Muscle of back (tissue), 3 donors: ENCODE measurements at regions not wholly inside any gene's neighbourhood (a gene's known extent, or its start where the extent isn't known, plus 50 kb on each side); places are given as distances from the start of the nearest gene placed in this dataset.

Source experiments
- DNase-seq, 3 donors: peaks; one replicate each; pipeline versions ENCODE4 v3.0.0 to v3.0.0-alpha.2; 2013

DNA sequence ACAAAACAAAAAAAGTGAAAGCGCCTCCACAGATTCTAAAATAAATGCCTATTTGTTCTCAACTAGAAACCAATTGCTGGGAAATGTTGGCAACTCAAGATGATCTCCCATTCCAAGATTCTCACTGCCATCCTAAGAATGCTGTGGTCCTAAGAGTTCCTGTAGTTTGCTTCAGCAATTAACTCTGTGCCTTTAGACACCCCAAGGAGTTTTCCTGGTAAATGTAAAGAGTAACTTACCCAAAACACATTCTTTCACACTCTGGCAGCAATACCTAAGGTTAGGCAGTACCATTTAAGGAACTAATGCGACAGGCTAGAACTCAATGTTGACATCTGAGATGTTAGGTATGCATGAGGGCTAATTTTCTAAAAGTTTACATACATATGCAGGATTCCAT is 58.8 kb upstream of the TANK start:
- no peak for DNase-seq

DNA sequence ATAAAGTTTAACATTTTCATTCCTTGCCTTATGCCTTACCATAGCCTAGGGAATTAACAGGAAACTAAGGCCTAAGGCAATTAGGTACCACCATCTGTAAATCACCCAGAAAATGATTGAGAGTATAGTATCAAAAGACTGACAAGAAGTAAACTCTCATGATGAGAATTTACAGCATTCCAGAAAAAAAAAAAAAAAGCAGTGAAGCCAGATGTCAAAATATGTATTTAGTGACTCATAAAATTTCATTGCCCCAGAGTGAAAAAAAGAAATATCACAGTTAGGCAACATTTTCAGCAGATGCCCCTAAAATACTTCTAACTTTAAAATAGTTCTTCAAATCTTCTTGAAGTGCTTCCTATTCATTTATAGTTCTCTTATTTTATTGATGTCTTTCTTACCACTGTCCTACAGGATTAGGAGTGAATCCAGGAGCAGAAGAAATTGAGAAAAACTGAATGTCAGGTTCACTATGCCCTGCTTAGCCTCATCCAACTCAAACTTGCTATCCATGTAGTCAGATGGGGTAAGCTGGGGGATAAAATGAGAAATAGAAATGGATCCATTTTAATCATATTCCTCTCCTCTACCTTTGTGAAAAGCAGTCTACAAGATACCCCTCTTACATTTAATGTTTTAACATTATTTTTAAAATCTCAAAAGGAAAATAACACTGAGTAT is 57.3 kb upstream of the TANK start:
- DNase-seq = no peak

DNA sequence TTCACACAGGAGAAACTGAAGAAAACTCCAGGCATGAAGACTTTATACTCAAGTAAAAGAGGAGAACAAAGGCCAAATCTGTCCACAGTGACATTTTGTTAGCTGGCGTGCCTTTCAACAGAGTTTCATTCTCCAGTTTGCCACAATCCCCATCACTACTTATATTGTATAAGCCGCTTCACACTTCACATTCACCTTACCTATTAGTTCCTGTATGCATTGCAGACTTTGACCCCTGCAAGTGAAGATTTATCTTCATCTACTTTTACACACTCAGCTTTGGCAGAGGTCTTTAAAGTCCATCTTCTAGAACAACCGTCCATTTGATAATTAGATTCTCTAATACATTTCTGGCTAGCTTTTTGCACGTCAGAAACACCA is 56.8 kb upstream of the TANK start:
- no peak for DNase-seq

DNA sequence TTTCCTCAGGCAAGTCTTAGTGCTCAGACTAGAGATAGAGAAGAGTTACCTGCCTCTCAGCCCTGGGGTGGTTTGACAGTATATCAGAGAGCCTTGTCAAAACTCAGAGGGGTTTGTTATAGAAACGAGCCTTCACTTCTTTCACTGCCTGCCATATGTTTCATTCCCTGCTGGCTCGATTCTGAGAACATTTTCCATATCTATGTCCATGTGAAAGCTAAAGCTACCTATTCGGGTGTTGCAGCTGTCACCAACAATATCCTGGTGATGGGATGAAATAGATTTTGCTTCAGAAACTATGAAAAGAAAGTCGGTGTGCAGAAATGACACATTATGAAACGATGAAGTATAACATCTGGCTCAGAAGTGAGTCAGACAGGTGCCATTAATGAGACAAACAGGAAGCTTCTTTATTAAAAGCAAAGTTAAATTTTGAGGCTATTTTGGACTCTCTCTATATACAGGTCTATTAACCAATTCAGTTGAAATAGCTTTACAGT is 56.1 kb upstream of the TANK start:
- no peak for DNase-seq

DNA sequence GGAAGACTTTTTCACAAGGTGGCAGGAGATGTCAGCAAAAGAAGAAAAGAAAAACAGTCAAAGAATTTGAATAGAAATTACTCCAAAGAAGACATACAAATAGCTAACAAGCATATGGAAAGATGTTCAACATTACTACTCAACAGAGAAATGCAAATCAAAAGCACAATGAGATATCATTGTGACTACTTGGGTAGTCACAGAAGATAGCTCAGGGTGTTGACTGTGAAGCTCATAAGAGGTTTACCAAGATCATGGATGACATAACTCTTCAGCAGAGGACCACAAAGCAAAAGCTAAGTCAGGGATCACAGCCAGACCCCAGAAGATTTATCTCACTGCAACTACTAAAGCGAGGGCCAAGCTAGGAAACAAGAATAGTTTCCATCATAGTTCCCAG is 53.0 kb upstream of the TANK start:
- no peak for DNase-seq
